ENCODE measurements at regions not wholly inside any gene's neighbourhood (a gene's known extent, or its start where the extent isn't known, plus 50 kb on each side); places are given as distances from the start of the nearest gene placed in this dataset.

DNA sequence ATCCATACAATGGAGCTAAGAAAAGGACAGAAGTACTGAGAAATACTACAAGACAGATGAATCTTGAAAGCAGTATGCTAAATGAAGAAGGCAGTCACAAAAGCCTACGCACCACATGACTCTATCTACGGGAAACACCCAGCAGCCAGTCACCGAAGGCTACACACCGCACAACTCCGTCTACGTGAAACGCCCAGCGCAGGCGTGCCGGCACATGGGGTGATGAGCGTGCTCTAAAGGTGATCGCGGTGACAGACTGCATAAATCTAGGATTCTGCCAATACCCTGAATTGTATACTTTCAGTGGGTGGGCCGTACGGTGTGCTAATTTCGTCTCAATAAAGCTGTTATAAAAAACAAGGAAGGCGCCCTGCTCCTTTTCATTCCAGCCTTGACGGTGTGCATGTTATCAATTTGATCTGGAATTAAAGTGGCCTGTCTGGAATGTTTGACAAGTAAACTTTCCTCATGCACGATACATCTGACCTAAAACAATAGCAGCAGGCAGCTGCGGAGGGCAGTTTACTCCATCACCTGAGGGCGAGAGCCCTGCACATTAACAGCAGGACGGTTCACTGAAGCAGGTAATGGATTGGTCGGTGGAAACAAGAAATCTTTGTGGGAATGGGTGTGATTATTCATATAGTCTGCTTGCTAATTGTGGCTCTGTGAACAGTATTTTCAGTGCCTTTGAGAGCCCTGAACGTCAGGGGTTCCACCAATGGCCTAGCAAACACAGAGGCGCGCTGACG lies 86.2 kb upstream of the SALL3 start:
- in situ Hi-C loops (cut with MboI), result no loop called here
- 56% methylated on average over 27 of the region's 27 CpGs for WGBS, 2 experiments (ENCODE audit: low coverage in 1 of 2, low lambda C conversion rate in 2 of 2, missing lambda C conversion rate in 2 of 2)
- Histone ChIP-seq H3K9ac (no peak overlapping the region), H3F3A (ENCODE audit: insufficient read depth) (no peaks in the 10 kb centered on the region), H3K4me1 (ENCODE audit: insufficient read depth) (no peaks in the 10 kb centered on the region), H3K27me3 (replicated peaks; ENCODE audit: insufficient read depth) (no peaks in the 10 kb centered on the region), H3K9me2 (ENCODE audit: insufficient read depth) (no peaks in the 10 kb centered on the region), H3K4me2 (ENCODE audit: unreplicated experiment) (no peak overlapping the region), H3K79me2 (ENCODE audit: insufficient read depth) (no peaks in the 10 kb centered on the region), H3K4me3 (no peak overlapping the region), H3K27ac (no peak overlapping the region), H3K9me3 (ENCODE audit: low read depth) (no peaks in the 10 kb centered on the region), H4K20me1 (ENCODE audit: insufficient read depth) (no peaks in the 10 kb centered on the region), H3K36me3 (ENCODE audit: low read depth) (no peaks in the 10 kb centered on the region), H2AFZ (no peak overlapping the region)
- no peak for TF ChIP-seq EZH2 (IDR thresholded peaks at IDR 0.05; ENCODE audit: insufficient read depth, poor library complexity, severe bottlenecking)
- no peak for DNase-seq

DNA sequence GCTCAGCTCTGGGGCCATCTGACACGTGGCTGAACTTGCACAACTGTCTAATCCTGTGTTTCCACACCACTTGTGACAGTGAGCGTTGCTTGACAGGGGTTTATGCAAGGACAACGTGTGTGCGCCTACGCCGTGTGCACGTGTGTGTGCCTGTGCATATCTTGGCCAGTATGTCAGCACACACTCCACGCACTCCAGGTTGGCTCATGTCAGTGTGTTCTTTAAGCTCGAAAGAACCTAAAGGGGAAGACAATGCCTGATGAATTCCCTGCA lies 85.6 kb upstream of the SALL3 start:
- TF ChIP-seq EZH2 (IDR thresholded peaks at IDR 0.05; ENCODE audit: insufficient read depth, poor library complexity, severe bottlenecking) (no peak), EZH2phosphoT487 (IDR thresholded peaks at IDR 0.05; ENCODE audit: insufficient read depth, low read depth) (no peak)
- 48 to 54% methylated on average over 9 of the region's 9 CpGs for WGBS, 2 experiments (ENCODE audit: low coverage in 1 of 2, low lambda C conversion rate in 2 of 2, missing lambda C conversion rate in 2 of 2)

DNA sequence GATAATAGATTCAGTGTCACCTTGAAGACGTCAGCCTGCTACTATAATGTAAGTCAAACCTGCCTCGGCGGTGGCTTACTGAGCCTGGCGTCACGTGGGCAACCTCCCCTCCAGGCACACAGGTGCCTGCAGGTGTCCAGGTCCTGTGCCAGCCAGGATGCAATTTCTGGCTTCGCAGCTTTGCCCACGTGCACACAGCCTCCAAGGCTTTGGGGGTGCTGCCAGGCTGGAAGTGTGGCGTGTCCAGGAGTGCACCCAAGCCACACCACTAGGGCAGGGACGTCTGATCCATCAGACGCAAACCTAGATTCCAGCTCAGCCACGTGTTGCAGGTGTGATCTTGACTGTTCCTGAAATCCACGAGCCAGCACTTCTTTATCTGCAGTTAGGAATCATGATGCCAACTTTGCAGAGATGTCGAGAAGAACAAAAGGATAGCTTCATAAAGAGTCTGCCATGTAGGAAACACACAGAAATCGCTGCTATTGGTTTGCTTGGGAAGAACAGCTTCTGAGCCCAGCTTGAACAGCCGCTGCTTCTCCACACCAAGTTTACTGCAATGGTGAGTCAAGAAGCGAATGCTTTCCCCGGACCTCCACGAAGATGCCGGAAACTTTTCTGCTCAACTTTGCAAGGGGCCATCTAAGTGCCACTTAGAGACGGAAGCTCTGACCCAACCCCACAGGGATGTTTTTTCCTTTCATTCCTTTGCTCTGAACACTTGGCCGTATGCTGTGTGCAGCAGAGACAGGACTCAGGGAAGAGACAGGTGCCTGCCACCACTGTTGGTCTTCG lies 84.2 kb upstream of the SALL3 start:
- 34 to 43% methylated on average over 22 of the region's 22 CpGs for WGBS, 2 experiments (ENCODE audit: low coverage in 1 of 2, low lambda C conversion rate in 2 of 2, missing lambda C conversion rate in 2 of 2)

More for the DNA sequence above, 85.6 kb upstream of the SALL3 start:
- no peaks in the 10 kb centered on the region for H3F3A ChIP-seq (ENCODE audit: insufficient read depth)
- H3K79me2 ChIP-seq (ENCODE audit: insufficient read depth), result no peaks in the 10 kb centered on the region
- no peak for DNase-seq
- H3K4me3 ChIP-seq, result no peak overlapping the region
- H3K27ac ChIP-seq, result no peak overlapping the region
- in situ Hi-C loops (cut with MboI), result no loop called here
- no peaks in the 10 kb centered on the region for H4K20me1 ChIP-seq (ENCODE audit: insufficient read depth)
- no peaks in the 10 kb centered on the region for H3K4me1 ChIP-seq (ENCODE audit: insufficient read depth)
- H2AFZ ChIP-seq, result no peak overlapping the region
- no peaks in the 10 kb centered on the region for H3K9me2 ChIP-seq (ENCODE audit: insufficient read depth)
- H3K4me2 ChIP-seq (ENCODE audit: unreplicated experiment), result no peak overlapping the region
- no peaks in the 10 kb centered on the region for H3K36me3 ChIP-seq (ENCODE audit: low read depth)
- no peaks in the 10 kb centered on the region for H3K27me3 ChIP-seq (replicated peaks; ENCODE audit: insufficient read depth)
- no peaks in the 10 kb centered on the region for H3K9me3 ChIP-seq (ENCODE audit: low read depth)
- H3K9ac ChIP-seq, result no peak overlapping the region

DNA sequence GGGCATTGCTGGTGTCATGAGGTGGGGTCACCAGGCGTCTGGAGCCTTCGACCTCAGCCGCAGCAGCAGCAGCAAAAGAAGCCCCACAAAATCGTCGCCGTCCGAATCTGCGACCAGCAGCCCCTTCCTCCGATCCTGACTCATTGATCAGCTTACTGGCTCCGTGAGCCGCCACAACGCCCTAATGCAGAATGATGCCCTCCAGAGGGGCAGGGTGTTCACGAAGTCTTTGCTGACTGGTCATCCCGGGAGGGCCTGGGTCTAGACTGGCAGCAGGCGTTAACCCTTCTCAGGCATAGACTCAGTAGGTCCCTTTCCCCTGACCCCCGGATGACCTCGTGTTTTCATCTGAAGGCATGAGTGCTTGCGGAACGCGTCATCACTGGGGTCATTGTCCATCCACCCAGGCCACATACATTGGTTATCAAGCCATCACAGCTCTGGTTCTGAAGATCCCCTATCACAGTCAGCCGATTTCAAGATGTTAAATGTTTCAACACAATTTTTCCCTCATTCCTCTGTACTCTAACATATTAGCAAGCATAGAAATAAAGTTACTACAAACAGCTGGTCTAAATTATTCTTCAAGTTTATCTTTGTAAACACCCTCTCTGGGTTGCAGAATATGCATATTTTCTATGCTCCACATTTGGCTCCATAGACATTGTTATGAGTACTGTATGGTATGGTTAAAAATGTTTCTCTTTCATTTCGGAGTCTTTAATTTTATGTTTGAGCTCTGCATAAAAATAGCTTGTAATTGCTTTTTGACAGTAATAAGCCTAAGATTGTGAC lies 83.3 kb upstream of the SALL3 start:
- in situ Hi-C loops (cut with MboI), result no loop called here
- Histone ChIP-seq H3K4me3 (no peak overlapping the region), H3K9me2 (ENCODE audit: insufficient read depth) (no peaks in the 10 kb centered on the region), H3K9ac (no peak overlapping the region), H3F3A (ENCODE audit: insufficient read depth) (no peaks in the 10 kb centered on the region), H3K4me2 (ENCODE audit: unreplicated experiment) (no peak overlapping the region), H3K9me3 (ENCODE audit: low read depth) (no peaks in the 10 kb centered on the region), H2AFZ (no peak overlapping the region), H3K36me3 (ENCODE audit: low read depth) (no peaks in the 10 kb centered on the region), H4K20me1 (ENCODE audit: insufficient read depth) (no peaks in the 10 kb centered on the region), H3K27me3 (replicated peaks; ENCODE audit: insufficient read depth) (no peaks in the 10 kb centered on the region), H3K79me2 (ENCODE audit: insufficient read depth) (no peaks in the 10 kb centered on the region), H3K27ac (no peak overlapping the region), H3K4me1 (ENCODE audit: insufficient read depth) (no peaks in the 10 kb centered on the region)
- no peak for DNase-seq
- 55 to 62% methylated on average over 22 of the region's 22 CpGs for WGBS, 2 experiments (ENCODE audit: low coverage in 1 of 2, low lambda C conversion rate in 2 of 2, missing lambda C conversion rate in 2 of 2)
- TF ChIP-seq EZH2 (IDR thresholded peaks at IDR 0.05; ENCODE audit: insufficient read depth, poor library complexity, severe bottlenecking) (no peak), EZH2phosphoT487 (IDR thresholded peaks at IDR 0.05; ENCODE audit: insufficient read depth, low read depth) (no peak)

More for the DNA sequence above, 84.2 kb upstream of the SALL3 start:
- no peaks in the 10 kb centered on the region for H3K27me3 ChIP-seq (replicated peaks; ENCODE audit: insufficient read depth)
- in situ Hi-C loops (cut with MboI), result no loop called here
- TF ChIP-seq EZH2phosphoT487 (IDR thresholded peaks at IDR 0.05; ENCODE audit: insufficient read depth, low read depth) (no peak), EZH2 (IDR thresholded peaks at IDR 0.05; ENCODE audit: insufficient read depth, poor library complexity, severe bottlenecking) (no peak)
- no peaks in the 10 kb centered on the region for H4K20me1 ChIP-seq (ENCODE audit: insufficient read depth)
- no peak overlapping the region for H3K27ac ChIP-seq
- no peaks in the 10 kb centered on the region for H3K9me2 ChIP-seq (ENCODE audit: insufficient read depth)
- H3K9me3 ChIP-seq (ENCODE audit: low read depth), result no peaks in the 10 kb centered on the region
- H3F3A ChIP-seq (ENCODE audit: insufficient read depth), result no peaks in the 10 kb centered on the region
- H3K36me3 ChIP-seq (ENCODE audit: low read depth), result no peaks in the 10 kb centered on the region
- DNase-seq, result no peak
- H3K9ac ChIP-seq, result no peak overlapping the region
- H2AFZ ChIP-seq, result no peak overlapping the region
- no peaks in the 10 kb centered on the region for H3K4me1 ChIP-seq (ENCODE audit: insufficient read depth)
- H3K4me2 ChIP-seq (ENCODE audit: unreplicated experiment), result no peak overlapping the region
- H3K4me3 ChIP-seq, result no peak overlapping the region
- no peaks in the 10 kb centered on the region for H3K79me2 ChIP-seq (ENCODE audit: insufficient read depth)
